RWPE1 (cell line): ENCODE measurements at regions not wholly inside any gene's neighbourhood (a gene's known extent, or its start where the extent isn't known, plus 50 kb on each side); places are given as distances from the start of the nearest gene placed in this dataset.

Experiments used
- CTCF ChIA-PET: fragments of 350-600 bp; sonication (Branson Sonifier 250); formaldehyde crosslinking; extraction: SDS; loops from one replicate; lab custom pipeline; 2021; lab: Yijun Ruan, JAX
- POLR2A ChIA-PET: fragments of 400-600 bp; formaldehyde crosslinking; extraction: SDS; loops from one replicate; lab custom pipeline; 2020; ENCODE audit warnings: antibody characterized with exemption; ENCODE audit not compliant: low non-redundant PET; lab: Yijun Ruan, JAX
- DNase-seq: peaks from one replicate; pipeline ENCODE4 v3.0.0; 2012; ENCODE audit warnings: low spot score
- H3K27ac ChIP-seq: fragments of 450-650 bp; 2 replicates; pipeline ENCODE4 v1.5.1; 2017
- TF ChIP-seq, protein P1 (sequence below): fragments of 450-650 bp; conservative IDR thresholded peaks from 2 replicates; pipeline ENCODE4 v1.5.1; 2017; ENCODE audit warnings: low read depth, mild to moderate bottlenecking

DNA sequence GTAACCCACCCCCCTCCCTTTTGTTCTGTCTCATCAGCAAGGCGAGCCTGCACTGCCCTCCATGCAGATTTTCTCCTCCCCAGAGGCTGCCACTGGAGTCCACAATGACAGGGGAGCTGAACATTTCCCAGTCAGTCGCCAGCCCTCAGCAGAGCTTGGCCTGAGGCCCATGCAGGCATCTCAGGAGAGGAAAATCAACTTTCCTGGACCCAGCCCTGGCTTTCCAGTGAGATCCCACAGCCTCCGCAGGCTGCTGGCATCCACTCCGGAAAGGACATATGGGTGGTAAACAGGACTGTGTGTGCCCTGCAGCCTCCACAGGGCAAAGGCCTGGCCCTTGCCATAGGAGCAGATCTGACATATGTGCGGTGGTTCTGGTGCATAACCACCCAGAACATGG is 253.8 kb downstream of the TNS1 start:
- TF ChIP-seq, protein P1, sequence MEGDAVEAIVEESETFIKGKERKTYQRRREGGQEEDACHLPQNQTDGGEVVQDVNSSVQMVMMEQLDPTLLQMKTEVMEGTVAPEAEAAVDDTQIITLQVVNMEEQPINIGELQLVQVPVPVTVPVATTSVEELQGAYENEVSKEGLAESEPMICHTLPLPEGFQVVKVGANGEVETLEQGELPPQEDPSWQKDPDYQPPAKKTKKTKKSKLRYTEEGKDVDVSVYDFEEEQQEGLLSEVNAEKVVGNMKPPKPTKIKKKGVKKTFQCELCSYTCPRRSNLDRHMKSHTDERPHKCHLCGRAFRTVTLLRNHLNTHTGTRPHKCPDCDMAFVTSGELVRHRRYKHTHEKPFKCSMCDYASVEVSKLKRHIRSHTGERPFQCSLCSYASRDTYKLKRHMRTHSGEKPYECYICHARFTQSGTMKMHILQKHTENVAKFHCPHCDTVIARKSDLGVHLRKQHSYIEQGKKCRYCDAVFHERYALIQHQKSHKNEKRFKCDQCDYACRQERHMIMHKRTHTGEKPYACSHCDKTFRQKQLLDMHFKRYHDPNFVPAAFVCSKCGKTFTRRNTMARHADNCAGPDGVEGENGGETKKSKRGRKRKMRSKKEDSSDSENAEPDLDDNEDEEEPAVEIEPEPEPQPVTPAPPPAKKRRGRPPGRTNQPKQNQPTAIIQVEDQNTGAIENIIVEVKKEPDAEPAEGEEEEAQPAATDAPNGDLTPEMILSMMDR, result no peak
- POLR2A ChIA-PET, result no interaction called here
- CTCF ChIA-PET, result no interaction called here
- no peak overlapping the region for H3K27ac ChIP-seq
- no peak for DNase-seq

DNA sequence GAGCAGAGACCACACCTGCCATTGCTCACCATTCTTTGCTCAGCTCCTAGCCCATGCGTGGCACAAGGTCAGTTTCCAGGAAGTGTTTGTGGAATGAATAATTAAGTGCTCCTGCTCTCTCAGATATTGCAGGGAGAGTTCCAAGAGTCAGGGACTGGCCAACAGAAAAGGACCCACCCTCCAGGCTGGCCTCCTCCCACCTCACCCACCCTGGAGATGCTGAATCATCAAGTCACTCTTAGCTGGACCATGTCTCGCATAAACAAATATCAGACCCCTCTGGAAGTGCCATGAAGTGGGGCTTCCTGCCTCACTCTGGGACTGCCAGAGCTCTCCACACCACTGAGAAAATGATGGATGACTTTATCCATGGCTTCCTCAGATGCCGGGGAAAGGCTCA is 256.0 kb downstream of the TNS1 start:
- ChIA-PET CTCF (no interaction called here), POLR2A (no interaction called here)
- no peak for DNase-seq
- TF ChIP-seq, protein P1, result no peak
- H3K27ac ChIP-seq, result no peak overlapping the region

DNA sequence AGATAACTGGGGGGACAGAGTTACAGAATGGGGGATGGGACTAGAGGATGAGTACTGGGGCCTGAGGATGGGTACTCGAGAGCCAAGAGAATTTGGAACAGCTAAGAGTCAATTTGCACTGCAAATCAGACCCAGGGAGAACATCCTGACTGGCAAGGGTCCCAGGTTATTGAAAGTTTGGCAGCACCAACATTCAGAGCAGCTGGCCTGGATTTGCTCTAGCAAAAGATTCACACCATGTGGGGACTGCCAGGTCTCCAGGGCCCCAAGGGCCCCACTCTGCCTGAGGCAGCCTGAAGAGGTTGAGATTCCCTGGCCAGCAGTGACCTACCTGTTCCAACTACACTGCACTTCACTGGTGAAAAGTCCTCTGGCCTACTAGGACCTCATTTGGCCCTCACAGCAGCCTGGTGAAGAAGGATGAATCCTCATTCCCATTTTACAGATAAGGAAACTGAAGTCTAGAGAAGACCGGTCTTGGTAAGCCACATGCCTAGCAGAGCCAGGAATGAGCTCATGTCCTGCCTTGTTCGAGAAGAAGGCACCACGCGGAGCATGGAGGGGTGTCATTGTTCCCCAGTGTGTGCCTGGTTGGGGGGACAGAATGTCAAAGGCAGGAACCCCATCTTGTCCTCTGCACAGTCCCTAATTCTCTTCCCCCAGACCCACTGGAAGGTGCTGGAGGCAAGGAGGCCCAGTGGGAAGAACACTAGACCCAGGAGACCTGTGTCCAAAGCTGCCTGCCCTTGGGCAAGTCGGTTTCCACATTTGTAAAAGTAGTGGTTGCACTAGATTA is 258.6 kb downstream of the TNS1 start:
- H3K27ac ChIP-seq, result no peak overlapping the region
- TF ChIP-seq, protein P1, result no peak
- DNase-seq, result no peak
- ChIA-PET CTCF (no interaction called here), POLR2A (interaction anchor here (0.5 kb wide), 1 partner anchor 244 kb away, joined by 4 read pairs; no protein-coding TSS in a partner anchor)

GRCh38 chr2:217743407-217743806 is 259.4 kb downstream of the TNS1 start:
- no peak for DNase-seq
- POLR2A ChIA-PET, result no interaction called here
- CTCF ChIA-PET, result no interaction called here
- TF ChIP-seq, protein P1, result no peak
- H3K27ac ChIP-seq, result no peak overlapping the region

GRCh38 chr2:217742841-217743240 is 260.0 kb downstream of the TNS1 start:
- ChIA-PET CTCF (no interaction called here), POLR2A (no interaction called here)
- TF ChIP-seq, protein P1, result no peak
- H3K27ac ChIP-seq, result no peak overlapping the region
- no peak for DNase-seq

GRCh38 chr2:217742276-217742675 is 260.5 kb downstream of the TNS1 start:
- no peak overlapping the region for H3K27ac ChIP-seq
- DNase-seq, result no peak
- POLR2A ChIA-PET, result no interaction called here
- TF ChIP-seq, protein P1, result no peak
- CTCF ChIA-PET, result interaction anchor here (1.0 kb wide), 1 partner anchor 29 kb away, joined by 4 read pairs; no protein-coding TSS in a partner anchor
